ENCODE measurements at regions not wholly inside any gene's neighbourhood (a gene's known extent, or its start where the extent isn't known, plus 50 kb on each side); places are given as distances from the start of the nearest gene placed in this dataset.

GRCh38 chr5:169393907-169394306 is 93.0 kb upstream of the SLIT3 start:
- Histone ChIP-seq H3K27me3 (ENCODE audit: insufficient read depth, poor library complexity, severe bottlenecking) (peaks cover 9% of the 10 kb centered on the region), H3K27ac (replicated peaks) (no peak overlapping the region), H3K4me3 (replicated peaks; ENCODE audit: insufficient read depth, low read length) (no peak overlapping the region)
- DNase-seq (ENCODE audit: low read depth in 1 of 2, low spot score in 1 of 2): no peak
- TF ChIP-seq POLR2AphosphoS5 (IDR thresholded peaks at IDR 0.05; ENCODE audit: low read depth) (no peak), SPI1 (IDR thresholded peaks at IDR 0.05; ENCODE audit: borderline replicate concordance, low read depth) (no peak), CTCF (IDR thresholded peaks at IDR 0.05; ENCODE audit: insufficient read depth, low read length) (no peak), REST (IDR thresholded peaks at IDR 0.05; ENCODE audit: insufficient replicate concordance, low read depth) (no peak), GABPA (IDR thresholded peaks at IDR 0.05; ENCODE audit: low read depth) (no peak)

- Histone ChIP-seq H3K4me3 (replicated peaks; ENCODE audit: insufficient read depth, low read length) (no peak overlapping the region), H3K27ac (replicated peaks) (no peak overlapping the region), H3K27me3 (ENCODE audit: insufficient read depth, poor library complexity, severe bottlenecking) (peaks cover 6% of the 10 kb centered on the region)
- no peak for DNase-seq (ENCODE audit: low read depth in 1 of 2, low spot score in 1 of 2)
- TF ChIP-seq REST (IDR thresholded peaks at IDR 0.05; ENCODE audit: insufficient replicate concordance, low read depth) (no peak), SPI1 (IDR thresholded peaks at IDR 0.05; ENCODE audit: borderline replicate concordance, low read depth) (no peak), GABPA (IDR thresholded peaks at IDR 0.05; ENCODE audit: low read depth) (no peak), POLR2AphosphoS5 (IDR thresholded peaks at IDR 0.05; ENCODE audit: low read depth) (no peak), CTCF (IDR thresholded peaks at IDR 0.05; ENCODE audit: insufficient read depth, low read length) (no peak)
These were observed 89.3 kb upstream of the SLIT3 start for GRCh38 chr5:169390265-169390664.

GRCh38 chr5:169389318-169389717 is 88.4 kb upstream of the SLIT3 start:
- no peak for DNase-seq (ENCODE audit: low read depth in 1 of 2, low spot score in 1 of 2)
- no peak overlapping the region for H3K27ac ChIP-seq (replicated peaks)
- no peak for TF ChIP-seq REST (IDR thresholded peaks at IDR 0.05; ENCODE audit: insufficient replicate concordance, low read depth)
- no peak for TF ChIP-seq GABPA (IDR thresholded peaks at IDR 0.05; ENCODE audit: low read depth)
- TF ChIP-seq SPI1 (IDR thresholded peaks at IDR 0.05; ENCODE audit: borderline replicate concordance, low read depth): no peak
- TF ChIP-seq CTCF (IDR thresholded peaks at IDR 0.05; ENCODE audit: insufficient read depth, low read length): no peak
- TF ChIP-seq POLR2AphosphoS5 (IDR thresholded peaks at IDR 0.05; ENCODE audit: low read depth): no peak
- no peak overlapping the region for H3K4me3 ChIP-seq (replicated peaks; ENCODE audit: insufficient read depth, low read length)
- peaks cover 6% of the 10 kb centered on the region for H3K27me3 ChIP-seq (ENCODE audit: insufficient read depth, poor library complexity, severe bottlenecking)

Data from HL-60 (cell line).